ENCODE measurements at regions not wholly inside any gene's neighbourhood (a gene's known extent, or its start where the extent isn't known, plus 50 kb on each side); places are given as distances from the start of the nearest gene placed in this dataset.

- DNase-seq (ENCODE audit: low read depth, low spot score) (no peak), FAIRE-seq (no peak)
- H4K20me1 ChIP-seq (replicated peaks; ENCODE audit: control insufficient read depth, extremely low read depth, insufficient read depth, low read length): no peaks in the 10 kb centered on the region
- ChIA-PET POLR2A (no interaction called here), CTCF (no interaction called here)
- intact Hi-C loops (cut with micrococcal nuclease) (no loop called here), dilution Hi-C loops (cut with MboI; ENCODE audit: extremely low pct_ligation_motif_present, low sequenced_read_pairs) (no loop called here)
- no peak overlapping the region for H3K27ac ChIP-seq (ENCODE audit: insufficient read depth, low read depth, low read length)
- no peaks in the 10 kb centered on the region for H3K27me3 ChIP-seq (ENCODE audit: control insufficient read depth in 2 of 2, insufficient read depth in 2 of 2, low read length in 2 of 2)
- H3K9me3 ChIP-seq (replicated peaks; ENCODE audit: control insufficient read depth, insufficient read depth, low read length): peaks cover 2% of the 10 kb centered on the region
- H2AFZ ChIP-seq (ENCODE audit: low read depth, low read length): no peak overlapping the region
- no peak overlapping the region for H3K4me2 ChIP-seq (ENCODE audit: insufficient read depth, low read length)
- H3K4me1 ChIP-seq (ENCODE audit: control insufficient read depth, extremely low read depth, insufficient read depth, low read length): no peaks in the 10 kb centered on the region
- H3K9me1 ChIP-seq (replicated peaks; ENCODE audit: control insufficient read depth, extremely low read depth, insufficient read depth, low read length): no peaks in the 10 kb centered on the region
- BruUV-seq (replicated peaks): no TSS peak
- TF ChIP-seq CTCF (IDR thresholded peaks at IDR 0.05; ENCODE audit: extremely low read depth in 1 of 2, insufficient read depth in 1 of 2, low read depth in 1 of 2, low read length in 2 of 2) (no peak), POLR2A (IDR thresholded peaks at IDR 0.05; ENCODE audit: low read depth, low read length) (no peak), POLR2AphosphoS5 (IDR thresholded peaks at IDR 0.05; ENCODE audit: insufficient read depth, low read depth, low read length) (no peak), EZH2 (IDR thresholded peaks at IDR 0.05; ENCODE audit: borderline replicate concordance, low read depth, low read length, severe bottlenecking) (no peak), JUN (IDR thresholded peaks at IDR 0.05; ENCODE audit: borderline replicate concordance, insufficient read depth, insufficient read length, low read depth) (no peak), GATA2 (IDR thresholded peaks at IDR 0.05; ENCODE audit: insufficient read depth, insufficient read length, low read depth, low read length) (no peak), FOS (IDR thresholded peaks at IDR 0.05; ENCODE audit: borderline replicate concordance, insufficient read depth, low read length) (no peak), MAX (IDR thresholded peaks at IDR 0.05; ENCODE audit: insufficient read depth, insufficient read length) (no peak), MYC (IDR thresholded peaks at IDR 0.05; ENCODE audit: low read depth, low read length) (no peak)
- H3K36me3 ChIP-seq (ENCODE audit: control insufficient read depth in 2 of 2, extremely low read depth in 1 of 2, insufficient read depth in 2 of 2, low read length in 2 of 2): no peaks in the 10 kb centered on the region
- H3K79me2 ChIP-seq (ENCODE audit: control insufficient read depth, insufficient read depth, low read length): no peaks in the 10 kb centered on the region
- H3K4me3 ChIP-seq (replicated peaks in 1 of 3; ENCODE audit: insufficient read depth in 1 of 3, low read depth in 1 of 3, low read length in 3 of 3): no peak overlapping the region
- no peak overlapping the region for H3K9ac ChIP-seq (replicated peaks; ENCODE audit: extremely low read depth, insufficient read depth, low read length)
Measured at GRCh38 chr6:9192405-9192909, 757.1 kb upstream of the SLC35B3 start.
